Epithelial cell of esophagus (primary cell): ENCODE measurements at regions not wholly inside any gene's neighbourhood (a gene's known extent, or its start where the extent isn't known, plus 50 kb on each side); places are given as distances from the start of the nearest gene placed in this dataset.
"Not testable (repeated sequence)": the region's sequence is repeated elsewhere in the genome, so short reads cannot be mapped to it uniquely, and the experiment has no call there.

Experiments used
- DNase-seq: peaks from one replicate; pipeline ENCODE4 v3.0.0; 2010; ENCODE audit warnings: low read depth
- H3K4me3 ChIP-seq: 2 replicates; pipeline ENCODE4 v1.5.1; 2011; ENCODE audit warnings: mild to moderate bottlenecking, low read length, control low read depth
- TF ChIP-seq, protein P1 (sequence below): IDR thresholded peaks from 2 replicates; pipeline ENCODE4 v1.5.1; 2011; ENCODE audit warnings: low read depth, mild to moderate bottlenecking, low read length, control low read depth, inconsistent platforms; ENCODE audit not compliant: insufficient read depth; ENCODE audit errors: missing control alignments

DNA sequence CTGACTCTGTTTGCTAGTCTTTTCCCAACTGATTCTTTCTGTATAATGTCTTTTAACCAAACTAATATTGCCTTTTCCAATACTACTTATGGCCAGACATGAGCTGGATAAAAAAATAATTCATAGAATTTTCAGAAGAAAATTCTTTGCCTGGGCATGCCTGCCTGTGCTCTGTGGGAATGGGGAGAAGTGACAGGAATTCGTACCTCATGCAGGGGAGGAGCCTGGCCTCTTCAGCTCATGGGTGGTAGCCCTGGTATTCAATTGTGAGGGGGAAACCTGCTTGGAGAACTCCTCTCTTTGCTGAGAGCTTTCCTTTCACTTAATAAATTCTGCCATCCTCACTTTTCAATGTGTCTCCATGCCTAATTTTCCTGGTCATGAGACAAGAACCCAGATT lies 928.8 kb downstream of the FAM181B start:
- no peak overlapping the region for H3K4me3 ChIP-seq
- TF ChIP-seq, protein P1, sequence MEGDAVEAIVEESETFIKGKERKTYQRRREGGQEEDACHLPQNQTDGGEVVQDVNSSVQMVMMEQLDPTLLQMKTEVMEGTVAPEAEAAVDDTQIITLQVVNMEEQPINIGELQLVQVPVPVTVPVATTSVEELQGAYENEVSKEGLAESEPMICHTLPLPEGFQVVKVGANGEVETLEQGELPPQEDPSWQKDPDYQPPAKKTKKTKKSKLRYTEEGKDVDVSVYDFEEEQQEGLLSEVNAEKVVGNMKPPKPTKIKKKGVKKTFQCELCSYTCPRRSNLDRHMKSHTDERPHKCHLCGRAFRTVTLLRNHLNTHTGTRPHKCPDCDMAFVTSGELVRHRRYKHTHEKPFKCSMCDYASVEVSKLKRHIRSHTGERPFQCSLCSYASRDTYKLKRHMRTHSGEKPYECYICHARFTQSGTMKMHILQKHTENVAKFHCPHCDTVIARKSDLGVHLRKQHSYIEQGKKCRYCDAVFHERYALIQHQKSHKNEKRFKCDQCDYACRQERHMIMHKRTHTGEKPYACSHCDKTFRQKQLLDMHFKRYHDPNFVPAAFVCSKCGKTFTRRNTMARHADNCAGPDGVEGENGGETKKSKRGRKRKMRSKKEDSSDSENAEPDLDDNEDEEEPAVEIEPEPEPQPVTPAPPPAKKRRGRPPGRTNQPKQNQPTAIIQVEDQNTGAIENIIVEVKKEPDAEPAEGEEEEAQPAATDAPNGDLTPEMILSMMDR, result no peak
- DNase-seq, result peak; percentile 11

DNA sequence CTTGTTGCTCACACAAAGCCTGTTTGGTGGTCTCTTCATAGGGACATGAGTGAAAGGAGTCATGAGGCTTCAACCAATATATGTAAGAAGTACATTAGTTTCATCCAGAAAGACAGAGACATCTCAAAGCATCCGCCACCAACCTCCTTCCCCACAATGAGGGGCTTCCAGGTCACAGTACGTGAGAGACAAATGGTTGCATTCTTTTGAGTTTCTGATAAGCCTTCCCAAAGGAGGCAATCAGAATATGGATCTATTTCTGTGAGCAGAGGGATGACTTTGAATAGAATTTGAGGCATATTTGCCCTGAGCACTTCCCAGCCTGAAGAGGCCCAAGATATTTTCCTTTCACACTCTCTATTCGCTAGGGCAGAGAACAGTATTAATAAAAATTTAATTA lies 931.1 kb downstream of the FAM181B start:
- TF ChIP-seq, protein P1, result no peak
- H3K4me3 ChIP-seq, result no peak overlapping the region
- no peak for DNase-seq

DNA sequence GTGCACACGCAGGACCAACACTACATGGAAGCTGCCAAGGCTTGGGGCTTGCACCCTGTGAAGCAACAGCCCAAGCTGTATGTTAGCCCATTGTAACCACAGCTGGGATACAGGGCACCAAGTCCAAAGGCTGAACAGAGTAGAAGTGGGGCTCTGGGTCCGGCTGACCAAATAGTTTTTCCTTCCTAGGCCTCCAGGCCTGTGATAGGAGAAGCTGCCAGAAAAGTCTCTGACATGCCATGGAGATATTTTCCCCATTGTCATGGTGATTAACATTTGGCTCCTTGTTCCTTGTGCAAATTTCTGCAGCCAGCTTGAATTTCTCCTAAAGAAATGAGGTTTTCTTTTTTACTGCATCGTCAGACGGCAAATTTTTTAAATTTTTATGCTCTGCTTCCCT lies 941.2 kb downstream of the FAM181B start:
- no peak for DNase-seq
- TF ChIP-seq, protein P1, result no peak
- H3K4me3 ChIP-seq, result no peak overlapping the region

DNA sequence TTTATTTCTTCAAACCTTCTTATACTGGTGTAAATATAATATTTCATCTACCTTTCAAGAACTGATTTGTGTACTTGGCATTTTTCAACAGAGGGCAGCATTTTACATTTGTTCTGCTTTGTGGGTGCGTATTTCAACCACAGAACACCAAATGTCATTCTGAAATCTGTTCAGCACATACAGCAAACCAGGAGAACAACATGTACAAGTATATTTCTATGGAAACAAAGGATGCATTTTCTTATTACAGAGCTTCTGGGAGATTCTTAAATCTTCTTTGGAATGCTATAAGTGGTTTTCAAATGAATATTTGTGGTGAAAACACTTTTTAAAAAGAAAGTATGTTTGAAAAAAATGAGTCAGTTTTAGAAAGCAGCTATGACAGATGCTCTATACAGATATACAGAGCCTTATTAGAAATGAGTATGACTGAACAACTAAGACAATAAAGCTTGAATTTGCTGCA lies 946.0 kb downstream of the FAM181B start:
- DNase-seq, result peak; percentile 56
- TF ChIP-seq, protein P1, result peak; percentile 46
- H3K4me3 ChIP-seq, result no peak overlapping the region

DNA sequence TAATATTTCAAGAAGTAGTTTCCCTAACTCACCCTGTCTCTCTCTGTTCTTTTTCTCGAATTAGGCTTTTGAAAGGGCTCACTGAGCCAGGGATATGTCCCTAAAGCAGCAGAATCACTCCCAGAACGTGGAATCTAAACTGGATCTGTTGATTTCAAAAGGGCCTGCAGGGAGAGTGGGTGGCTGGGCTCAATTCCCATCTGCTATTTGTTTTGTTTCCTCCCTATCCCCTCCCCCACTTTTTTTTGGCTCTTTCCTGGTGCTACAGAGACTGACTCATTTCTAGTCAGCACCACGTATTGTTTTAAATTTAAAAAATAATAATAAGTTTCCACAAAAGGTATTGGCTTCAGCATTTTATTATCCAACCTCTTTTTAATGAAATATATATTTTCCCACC lies 961.5 kb downstream of the FAM181B start:
- TF ChIP-seq, protein P1, result no peak
- DNase-seq, result peak; percentile 24
- H3K4me3 ChIP-seq, result no peak overlapping the region

DNA sequence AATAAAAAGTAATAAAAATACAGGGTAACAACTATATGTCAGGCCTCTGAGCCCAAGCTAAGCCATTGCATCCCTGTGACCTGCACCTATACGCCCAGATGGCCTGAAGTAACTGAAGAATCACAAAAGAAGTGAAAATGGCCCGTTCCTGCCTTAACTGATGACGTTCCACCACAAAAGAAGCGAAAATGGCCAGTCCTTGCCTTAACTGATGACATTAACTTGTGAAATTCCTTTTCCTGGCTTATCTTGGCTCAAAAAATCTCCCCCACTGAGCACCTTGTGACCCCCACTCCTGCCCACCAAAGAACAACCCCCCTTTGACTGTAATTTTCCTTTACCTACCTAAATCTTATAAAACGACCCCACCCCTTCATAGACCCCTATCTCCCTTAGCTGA lies 963.8 kb downstream of the FAM181B start:
- not testable (repeated sequence) for DNase-seq, H3K4me3 ChIP-seq

DNA sequence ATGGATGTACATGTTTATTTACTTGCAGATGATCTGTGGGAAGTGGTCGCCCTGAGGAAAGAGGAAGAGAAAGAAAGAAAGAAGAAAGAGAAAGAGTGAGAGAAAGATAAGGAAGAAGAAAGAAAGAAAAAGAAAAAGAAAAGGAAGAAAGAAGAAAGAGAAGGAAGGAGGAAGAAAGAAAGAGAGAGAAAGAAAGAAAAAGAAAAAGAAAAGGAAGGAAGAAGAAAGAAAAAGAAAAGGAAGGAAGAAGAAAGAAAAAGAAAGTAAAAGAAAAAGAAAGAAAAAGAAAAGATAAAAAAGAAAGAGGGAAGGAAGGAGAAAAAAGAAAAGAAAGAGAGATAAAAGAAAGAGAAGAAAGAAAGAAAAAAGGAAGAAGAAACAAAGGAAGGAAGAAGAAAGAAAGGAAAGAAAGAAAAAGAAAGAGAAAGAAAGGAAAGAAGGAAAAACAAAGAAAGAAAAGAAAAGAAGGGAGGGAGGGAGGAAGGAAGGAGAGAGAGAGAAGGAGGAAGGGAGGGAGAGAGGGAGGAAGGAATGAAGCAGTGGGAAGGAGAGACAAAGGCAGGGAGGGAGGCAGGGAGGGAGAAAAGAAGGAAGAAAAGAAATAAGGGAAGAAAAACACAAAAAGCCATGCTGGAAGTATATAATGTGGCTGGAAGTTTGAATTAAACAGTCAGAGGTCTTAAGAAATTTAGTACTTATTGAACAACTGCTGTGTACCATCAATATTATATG lies 976.6 kb downstream of the FAM181B start:
- TF ChIP-seq, protein P1, result no peak
- no peak for DNase-seq
- H3K4me3 ChIP-seq, result no peak overlapping the region

DNA sequence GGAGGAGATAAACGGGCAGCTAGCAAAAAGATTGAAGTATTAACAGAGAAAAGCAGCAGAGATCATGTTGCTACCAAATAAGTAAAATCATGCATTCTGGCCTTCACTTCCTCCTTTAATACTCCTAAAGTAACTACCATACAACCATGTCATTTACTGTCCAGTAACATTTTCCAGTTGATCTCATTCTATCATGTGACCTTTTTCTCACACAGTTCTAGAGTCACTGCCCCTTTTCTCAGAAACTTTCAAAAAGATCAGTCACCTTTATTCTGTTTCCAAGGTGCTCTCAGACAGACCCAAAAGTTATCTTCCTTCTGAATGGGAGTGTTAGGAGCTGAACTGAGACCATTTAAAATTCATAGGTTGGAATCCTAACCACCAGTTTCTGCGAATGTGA lies 984.4 kb downstream of the FAM181B start:
- H3K4me3 ChIP-seq, result no peak overlapping the region
- DNase-seq, result no peak
- TF ChIP-seq, protein P1, result no peak
